ENCODE measurements at regions not wholly inside any gene's neighbourhood (a gene's known extent, or its start where the extent isn't known, plus 50 kb on each side); places are given as distances from the start of the nearest gene placed in this dataset.
"Not testable (repeated sequence)": the region's sequence is repeated elsewhere in the genome, so short reads cannot be mapped to it uniquely, and the experiment has no call there.

- no peak for DNase-seq (ENCODE audit: low spot score)
Observed at GRCh38 chr2:12453731-12454130, 263.0 kb upstream of the TRIB2 start.

- DNase-seq (ENCODE audit: low spot score): no peak
Observed at GRCh38 chr2:12455661-12456060, 261.1 kb upstream of the TRIB2 start.

- peak; percentile 66 for DNase-seq (ENCODE audit: low spot score)
Observed at GRCh38 chr2:12456293-12457106, 260.2 kb upstream of the TRIB2 start.

GRCh38 chr2:12457831-12458230 is 258.9 kb upstream of the TRIB2 start:
- DNase-seq (ENCODE audit: low spot score): no peak

- DNase-seq (ENCODE audit: low spot score): no peak
Observed at GRCh38 chr2:12463189-12463588, 253.5 kb upstream of the TRIB2 start.

GRCh38 chr2:12465631-12466135 is 251.1 kb upstream of the TRIB2 start:
- no peak for DNase-seq (ENCODE audit: low spot score)

- no peak for DNase-seq (ENCODE audit: low spot score)
Observed at GRCh38 chr2:12467303-12467702, 249.4 kb upstream of the TRIB2 start.

- no peak for DNase-seq (ENCODE audit: low spot score)
Observed at GRCh38 chr2:12469141-12469561, 247.6 kb upstream of the TRIB2 start.

- not testable (repeated sequence) for DNase-seq (ENCODE audit: low spot score)
Observed at GRCh38 chr2:12472265-12472664, 244.5 kb upstream of the TRIB2 start.

GRCh38 chr2:12478151-12479064 is 238.3 kb upstream of the TRIB2 start:
- DNase-seq (ENCODE audit: low spot score): no peak

GRCh38 chr2:12479065-12479601 is 237.6 kb upstream of the TRIB2 start:
- DNase-seq (ENCODE audit: low spot score): no peak

GRCh38 chr2:12484536-12485115 is 232.1 kb upstream of the TRIB2 start:
- no peak for DNase-seq (ENCODE audit: low spot score)

- no peak for DNase-seq (ENCODE audit: low spot score)
Observed at GRCh38 chr2:12486205-12487118, 230.3 kb upstream of the TRIB2 start.

GRCh38 chr2:12487253-12488004 is 229.3 kb upstream of the TRIB2 start:
- no peak for DNase-seq (ENCODE audit: low spot score)

- no peak for DNase-seq (ENCODE audit: low spot score)
Observed at GRCh38 chr2:12488352-12489318, 228.1 kb upstream of the TRIB2 start.

- DNase-seq (ENCODE audit: low spot score): no peak
Observed at GRCh38 chr2:12490641-12491040, 226.1 kb upstream of the TRIB2 start.

- not testable (repeated sequence) for DNase-seq (ENCODE audit: low spot score)
Observed at GRCh38 chr2:12492360-12492759, 224.4 kb upstream of the TRIB2 start.

- DNase-seq (ENCODE audit: low spot score): no peak
Observed at GRCh38 chr2:12493031-12493513, 223.7 kb upstream of the TRIB2 start.

All from hematopoietic multipotent progenitor cell treated with erythropoietin and hydrocortisone succinate and interleukin-3 and kit ligand, for 15 days (in vitro differentiated cells).